NB4 (cell line): ENCODE measurements at regions not wholly inside any gene's neighbourhood (a gene's known extent, or its start where the extent isn't known, plus 50 kb on each side); places are given as distances from the start of the nearest gene placed in this dataset.

Experiments
- CTCF ChIP-seq: IDR thresholded peaks from one replicate; pipeline ENCODE4 v1.5.1; 2012; ENCODE audit warnings: low read depth, low read length
- MAX ChIP-seq: IDR thresholded peaks from 2 replicates; pipeline ENCODE4 v1.6.1; 2011; ENCODE audit warnings: low read depth, low read length
- POLR2A ChIP-seq: IDR thresholded peaks from 2 replicates; pipeline ENCODE4 v1.6.1; 2011; ENCODE audit warnings: mild to moderate bottlenecking; ENCODE audit not compliant: insufficient read length; ENCODE audit errors: extremely low read depth

GRCh38 chr3:86790884-86791549 is 199.9 kb downstream of the VGLL3 start:
- TF ChIP-seq POLR2A (no peak), CTCF (no peak), MAX (no peak)
